Urinary bladder (tissue), 3 donors: ENCODE measurements at regions not wholly inside any gene's neighbourhood (a gene's known extent, or its start where the extent isn't known, plus 50 kb on each side); places are given as distances from the start of the nearest gene placed in this dataset.

Experiments
- DNase-seq: peaks from one replicate; pipeline ENCODE4 v3.0.0-alpha.2; 2015; ENCODE audit errors: extremely low spot score
- H3K27ac ChIP-seq: one replicate; pipeline ENCODE4 v1.5.1; 2013; ENCODE audit warnings: low read depth, mild to moderate bottlenecking, moderate library complexity
- H3K36me3 ChIP-seq: one replicate; pipeline ENCODE4 v1.6.1; 2013; ENCODE audit warnings: mild to moderate bottlenecking, moderate library complexity; ENCODE audit not compliant: insufficient read depth
- H3K4me1 ChIP-seq: one replicate; pipeline ENCODE4 v1.6.1; 2013; ENCODE audit warnings: mild to moderate bottlenecking, moderate library complexity; ENCODE audit not compliant: insufficient read depth
- H3K4me3 ChIP-seq: one replicate; pipeline ENCODE4 v1.5.1; 2013; ENCODE audit warnings: low read depth, low read length
- WGBS: extraction: QIAGEN DNeasy Blood & Tissue Kit; methylation state at CpG from one replicate; pipeline ENCODE4 v1.1.7; 2013; 5-methylcytosine and 5-hydroxymethylcytosine counted together
- donor health status: healthy with polysubstance abuse.
- donor health status: healthy.

GRCh38 chr2:19062370-19062769, 296.1 kb downstream of the OSR1 start:
- 93% methylated on average over 1 of the region's 1 CpG for WGBS
- Histone ChIP-seq H3K4me1 (peaks cover under 1% of the 10 kb centered on the region), H3K36me3 (no peaks in the 10 kb centered on the region), H3K27ac (peak overlapping the region; percentile 5), H3K4me3 (no peak overlapping the region)
- DNase-seq, result no peak

GRCh38 chr2:19059076-19059475, 299.3 kb downstream of the OSR1 start:
- no peaks in the 10 kb centered on the region for H3K4me1 ChIP-seq
- no peak for DNase-seq
- H3K36me3 ChIP-seq, result no peaks in the 10 kb centered on the region
- H3K4me3 ChIP-seq, result no peak overlapping the region
- 79% methylated on average over 1 of the region's 1 CpG for WGBS
- H3K27ac ChIP-seq, result no peak overlapping the region

- H3K4me3 ChIP-seq, result no peak overlapping the region
- no peaks in the 10 kb centered on the region for H3K36me3 ChIP-seq
- DNase-seq, result no peak
- no peaks in the 10 kb centered on the region for H3K4me1 ChIP-seq
- 85% methylated on average over 5 of the region's 5 CpGs for WGBS
- H3K27ac ChIP-seq, result no peak overlapping the region
Observed at GRCh38 chr2:19051203-19051831, 307.1 kb downstream of the OSR1 start.

- Histone ChIP-seq H3K4me3 (no peak overlapping the region), H3K27ac (no peak overlapping the region), H3K36me3 (no peaks in the 10 kb centered on the region), H3K4me1 (no peaks in the 10 kb centered on the region)
- DNase-seq, result no peak
Observed at GRCh38 chr2:19050354-19050753, 308.1 kb downstream of the OSR1 start.

GRCh38 chr2:19048593-19049266, 309.7 kb downstream of the OSR1 start:
- Histone ChIP-seq H3K27ac (no peak overlapping the region), H3K4me1 (no peaks in the 10 kb centered on the region), H3K36me3 (no peaks in the 10 kb centered on the region), H3K4me3 (no peak overlapping the region)
- DNase-seq, result peak; percentile 79
- 53% methylated on average over 5 of the region's 5 CpGs for WGBS

GRCh38 chr2:19046986-19047780, 311.2 kb downstream of the OSR1 start:
- Histone ChIP-seq H3K4me1 (peaks cover 1% of the 10 kb centered on the region), H3K36me3 (no peaks in the 10 kb centered on the region), H3K4me3 (no peak overlapping the region), H3K27ac (no peak overlapping the region)
- no peak for DNase-seq
- 30% methylated on average over 4 of the region's 4 CpGs for WGBS

GRCh38 chr2:19045151-19045550, 313.3 kb downstream of the OSR1 start:
- WGBS, result 58% methylated on average over 4 of the region's 4 CpGs
- H3K4me3 ChIP-seq, result no peak overlapping the region

GRCh38 chr2:19043893-19044292, 314.5 kb downstream of the OSR1 start:
- DNase-seq, result no peak
- WGBS, result 92% methylated on average over 2 of the region's 2 CpGs

More at GRCh38 chr2:19045151-19045550, 313.3 kb downstream of the OSR1 start:
- no peak for DNase-seq
- Histone ChIP-seq H3K36me3 (no peaks in the 10 kb centered on the region), H3K27ac (no peak overlapping the region), H3K4me1 (peaks cover 1% of the 10 kb centered on the region)

GRCh38 chr2:19041434-19042041, 316.9 kb downstream of the OSR1 start:
- H3K4me3 ChIP-seq, result no peak overlapping the region
- DNase-seq, result peak; percentile 57
- no peaks in the 10 kb centered on the region for H3K36me3 ChIP-seq
- H3K4me1 ChIP-seq, result peaks cover 1% of the 10 kb centered on the region
- H3K27ac ChIP-seq, result no peak overlapping the region
- 39% methylated on average over 5 of the region's 5 CpGs for WGBS

More at GRCh38 chr2:19043893-19044292, 314.5 kb downstream of the OSR1 start:
- peaks cover 1% of the 10 kb centered on the region for H3K4me1 ChIP-seq
- H3K36me3 ChIP-seq, result no peaks in the 10 kb centered on the region
- no peak overlapping the region for H3K27ac ChIP-seq
- H3K4me3 ChIP-seq, result no peak overlapping the region

GRCh38 chr2:19038071-19039015, 320.1 kb downstream of the OSR1 start:
- Histone ChIP-seq H3K36me3 (no peaks in the 10 kb centered on the region), H3K27ac (no peak overlapping the region), H3K4me1 (peaks cover 1% of the 10 kb centered on the region), H3K4me3 (no peak overlapping the region)
- 61% methylated on average over 3 of the region's 3 CpGs for WGBS
- no peak for DNase-seq

GRCh38 chr2:19036091-19036490, 322.3 kb downstream of the OSR1 start:
- no peaks in the 10 kb centered on the region for H3K36me3 ChIP-seq
- H3K4me3 ChIP-seq, result no peak overlapping the region
- H3K27ac ChIP-seq, result no peak overlapping the region
- DNase-seq, result no peak
- no peaks in the 10 kb centered on the region for H3K4me1 ChIP-seq

GRCh38 chr2:19035238-19035637, 323.2 kb downstream of the OSR1 start:
- H3K36me3 ChIP-seq, result no peaks in the 10 kb centered on the region
- DNase-seq, result no peak
- H3K27ac ChIP-seq, result no peak overlapping the region
- H3K4me1 ChIP-seq, result no peaks in the 10 kb centered on the region
- H3K4me3 ChIP-seq, result no peak overlapping the region
- 77% methylated on average over 3 of the region's 3 CpGs for WGBS

- DNase-seq, result no peak
- Histone ChIP-seq H3K4me3 (no peak overlapping the region), H3K4me1 (no peaks in the 10 kb centered on the region), H3K27ac (no peak overlapping the region), H3K36me3 (no peaks in the 10 kb centered on the region)
- WGBS, result 60% methylated on average over 3 of the region's 3 CpGs
Observed at GRCh38 chr2:19033240-19033639, 325.2 kb downstream of the OSR1 start.
